GM12878 (cell line): ENCODE measurements at regions not wholly inside any gene's neighbourhood (a gene's known extent, or its start where the extent isn't known, plus 50 kb on each side); places are given as distances from the start of the nearest gene placed in this dataset.

Experiments
- ATAC-seq: fragments of 200-7000 bp; cut with Tn5 transposase; 3 replicates; pipeline ENCODE4 v1.9.1; 2020; ENCODE audit warnings: mild to moderate bottlenecking, moderate library complexity
- BruUV-seq: library from RNA; stranded (reverse); fragments of 400-500 nt; replicated peaks from 2 replicates; lab custom pipeline; 2021; lab: Mats Ljungman, UMichigan
- CTCF ChIA-PET: fragments of 300-600 bp; sonication (Branson Sonifier 250); formaldehyde crosslinking; extraction: SDS; loops from one replicate; lab custom pipeline; 2021; ENCODE audit warnings: inconsistent platforms; lab: Yijun Ruan, JAX
- POLR2A ChIA-PET: fragments of 350-600 bp; formaldehyde crosslinking; extraction: SDS; loops from one replicate; lab custom pipeline; 2021; ENCODE audit warnings: inconsistent platforms; lab: Charles Lee
- RAD21 ChIA-PET: fragments of 300-600 bp; sonication (Branson Sonifier 250); formaldehyde crosslinking; loops from one replicate; lab custom pipeline; 2023; ENCODE audit warnings: antibody characterized with exemption; ENCODE audit not compliant: unreplicated experiment; lab: Charles Lee
- SMC1A ChIA-PET: fragments of 300-600 bp; sonication (Branson Sonifier 250); formaldehyde crosslinking; loops from one replicate; lab custom pipeline; 2023; ENCODE audit not compliant: unreplicated experiment, uncharacterized antibody; lab: Charles Lee
- DNase-seq: peaks from one replicate; pipeline ENCODE4 v3.0.0-alpha.2; 2011; ENCODE audit warnings: low read depth, low spot score
- FAIRE-seq: peaks from 3 replicates; lab custom pipeline; 2011; peaks lifted over from hg19 to GRCh38; lab: Jason Lieb, UNC
- H2AFZ ChIP-seq: 2 replicates; pipeline ENCODE4 v1.6.0; 2011; ENCODE audit warnings: low read depth, low read length, control low read depth; ENCODE audit not compliant: control insufficient read depth
- H3K27ac ChIP-seq: 2 replicates; pipeline ENCODE4 v1.5.1; 2011; ENCODE audit warnings: control low read depth; ENCODE audit not compliant: control insufficient read depth, insufficient read depth
- H3K27me3 ChIP-seq, 2 experiments: replicated peaks in 1 of 2; 2 replicates each; pipeline versions ENCODE4 v1.6.0 to v1.6.1; 2011; ENCODE audit warnings: low read length in 1 of 2; ENCODE audit not compliant: control insufficient read depth in 2 of 2, insufficient read depth in 2 of 2
- H3K36me3 ChIP-seq, 2 experiments: 2 replicates each; pipeline ENCODE4 v1.5.1; 2011; ENCODE audit warnings: low read length in 1 of 2; ENCODE audit not compliant: control insufficient read depth in 2 of 2, insufficient read depth in 2 of 2
- H3K4me1 ChIP-seq: 2 replicates; pipeline ENCODE4 v1.6.1; 2011; ENCODE audit warnings: mild to moderate bottlenecking, low read length, moderate library complexity, mixed read lengths; ENCODE audit not compliant: control insufficient read depth, insufficient read depth
- H3K4me2 ChIP-seq: 2 replicates; pipeline ENCODE4 v1.6.0; 2011; ENCODE audit warnings: control low read depth; ENCODE audit not compliant: control insufficient read depth, insufficient read depth
- H3K4me3 ChIP-seq: fragments of 200-600 bp; sonication (generic); 2 replicates; pipeline ENCODE4 v1.5.1; 2016
- H3K79me2 ChIP-seq: 2 replicates; pipeline ENCODE4 v1.6.0; 2011; ENCODE audit warnings: low read length; ENCODE audit not compliant: control insufficient read depth, insufficient read depth
- H3K9ac ChIP-seq: 2 replicates; pipeline ENCODE4 v1.8.0; 2011; ENCODE audit warnings: low read length, control low read depth, mixed read lengths; ENCODE audit not compliant: control insufficient read depth, insufficient read depth
- H3K9me3 ChIP-seq: replicated peaks from 3 replicates; pipeline ENCODE4 v1.5.1; 2011; ENCODE audit warnings: mild to moderate bottlenecking, low read length; ENCODE audit not compliant: control insufficient read depth, insufficient read depth
- H4K20me1 ChIP-seq: 2 replicates; pipeline ENCODE4 v1.6.0; 2011; ENCODE audit not compliant: control insufficient read depth, insufficient read depth
- CHD1 ChIP-seq: IDR thresholded peaks from 2 replicates; pipeline ENCODE4 v1.6.1; 2012; ENCODE audit warnings: low read depth, low read length, improper control_type of control experiment
- EED ChIP-seq: sonication (generic); IDR thresholded peaks from 2 replicates; pipeline ENCODE4 v1.6.1; 2016; ENCODE audit warnings: antibody characterized with exemption, low read depth
- EGR1 ChIP-seq, 2 experiments: IDR thresholded peaks; 1 replicate in 1 of 2; 2 replicates in 1 of 2; pipeline ENCODE4 v1.6.1; 2011 to 2012; ENCODE audit warnings: low read depth in 2 of 2, low read length in 2 of 2, borderline replicate concordance in 1 of 2, mild to moderate bottlenecking in 1 of 2, moderate library complexity in 1 of 2
- GABPA ChIP-seq: IDR thresholded peaks from 2 replicates; pipeline ENCODE4 v1.6.1; 2014; ENCODE audit warnings: antibody characterized with exemption, low read depth, mild to moderate bottlenecking, inconsistent platforms
- HDAC6 ChIP-seq: fragments of 200-600 bp; sonication (generic); IDR thresholded peaks from one replicate; pipeline ENCODE4 v1.8.0; 2017; ENCODE audit warnings: antibody characterized with exemption; ENCODE audit not compliant: unreplicated experiment
- JUNB ChIP-seq: IDR thresholded peaks from 2 replicates; pipeline ENCODE4 v1.6.1; 2016; ENCODE audit warnings: antibody characterized with exemption, mild to moderate bottlenecking
- MEF2B ChIP-seq: fragments of 450-650 bp; IDR thresholded peaks from 2 replicates; pipeline ENCODE4 v1.6.1; 2018; ENCODE audit warnings: mild to moderate bottlenecking, moderate library complexity; ENCODE audit not compliant: partially characterized antibody, poor library complexity, severe bottlenecking
- NFYB ChIP-seq: IDR thresholded peaks from 2 replicates; pipeline ENCODE4 v1.6.1; 2011; ENCODE audit warnings: low read depth, mild to moderate bottlenecking, low read length, improper control_type of control experiment, moderate library complexity; ENCODE audit not compliant: insufficient read depth
- NKRF ChIP-seq: fragments of 450-650 bp; conservative IDR thresholded peaks from 2 replicates; pipeline ENCODE4 v1.6.1; 2017; ENCODE audit warnings: mild to moderate bottlenecking, moderate library complexity
- POU2F2 ChIP-seq: IDR thresholded peaks from 3 replicates; pipeline ENCODE4 v1.6.1; 2011; ENCODE audit warnings: low read depth, mild to moderate bottlenecking, low read length, borderline replicate concordance
- YBX1 ChIP-seq: fragments of 450-650 bp; IDR thresholded peaks from 2 replicates; pipeline ENCODE4 v1.6.1; 2016; ENCODE audit warnings: antibody characterized with exemption
- YY1 ChIP-seq: IDR thresholded peaks from 2 replicates; pipeline ENCODE4 v1.6.1; 2011; ENCODE audit warnings: low read depth, mild to moderate bottlenecking, low read length
- ZZZ3 ChIP-seq: IDR thresholded peaks from 2 replicates; pipeline ENCODE4 v1.6.1; 2011; ENCODE audit warnings: low read depth; ENCODE audit not compliant: control insufficient read depth, insufficient read length
- WGBS: methylation state at CpG from one replicate; pipeline ENCODE4 v1.1.6; 2016; ENCODE audit warnings: low lambda C conversion rate; ENCODE audit not compliant: insufficient replicate concordance, insufficient coverage; ENCODE audit errors: missing lambda C conversion rate; 5-methylcytosine and 5-hydroxymethylcytosine counted together
- in situ Hi-C: fragments of 300-500 bp; cut with MboI; formaldehyde crosslinking; loops from 9 replicates; pipeline ENCODE4 v1.14.3; 2018; ENCODE audit warnings: mixed read lengths
- intact Hi-C: fragments of 100-400 bp; cut with micrococcal nuclease; formaldehyde crosslinking; loops from one replicate; pipeline ENCODE4 v1.14.2; 2022; ENCODE audit not compliant: unreplicated experiment

DNA sequence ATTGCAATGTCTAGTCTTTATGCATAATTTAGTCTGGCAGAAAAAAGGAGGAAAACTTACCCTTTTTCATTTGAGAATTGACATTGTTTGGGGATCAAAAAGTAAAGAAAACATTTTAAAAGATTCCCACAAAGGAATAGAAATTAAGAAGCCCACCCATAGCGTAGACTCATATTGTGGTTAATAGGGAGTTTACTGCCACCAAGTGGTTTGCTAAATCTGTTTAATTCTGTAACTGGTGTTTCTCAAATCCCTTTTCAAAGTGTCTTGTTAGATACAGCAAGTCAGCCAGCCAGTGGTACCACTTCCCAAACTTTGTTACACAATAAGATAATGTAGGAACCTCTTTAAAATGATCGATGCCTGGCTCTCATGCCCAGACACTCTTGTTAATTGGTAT, 180.3 kb downstream of the IPO8 start:
- no peak overlapping the region for H3K27ac ChIP-seq
- SMC1A ChIA-PET: no interaction called here
- no TSS peak for BruUV-seq
- RAD21 ChIA-PET: no interaction called here
- ATAC-seq: no peak
- CTCF ChIA-PET: no interaction called here
- TF ChIP-seq POU2F2 (no peak), EGR1 (IDR thresholded peaks at IDR 0.05; ENCODE audit: borderline replicate concordance in 1 of 2, low read depth in 2 of 2, low read length in 2 of 2) (no peak)
- FAIRE-seq: no peak
- H3K27me3 ChIP-seq: no peaks in the 10 kb centered on the region
- POLR2A ChIA-PET: no interaction called here
- H3K36me3 ChIP-seq: no peaks in the 10 kb centered on the region
- H3K4me3 ChIP-seq: no peak overlapping the region
- H4K20me1 ChIP-seq: no peaks in the 10 kb centered on the region
- no peak overlapping the region for H2AFZ ChIP-seq
- WGBS: 43% methylated on average over 2 of the region's 2 CpGs
- no peak overlapping the region for H3K9ac ChIP-seq
- no peak for DNase-seq
- no peaks in the 10 kb centered on the region for H3K9me3 ChIP-seq
- intact Hi-C loops: loop anchor here (10.0 kb wide), 1 partner anchor 289 kb away; no protein-coding TSS in a partner anchor
- H3K79me2 ChIP-seq: no peaks in the 10 kb centered on the region
- no peaks in the 10 kb centered on the region for H3K4me1 ChIP-seq
- no peak overlapping the region for H3K4me2 ChIP-seq
- in situ Hi-C loops: no loop called here

- ChIA-PET CTCF (interaction anchor here (0.6 kb wide), 1 partner anchor 965 kb away, joined by 4 read pairs; no protein-coding TSS in a partner anchor), POLR2A (no interaction called here)
- H2AFZ ChIP-seq: no peak overlapping the region
- WGBS: 14% methylated on average over 5 of the region's 5 CpGs
- H3K27me3 ChIP-seq: no peaks in the 10 kb centered on the region
- H3K4me3 ChIP-seq: no peak overlapping the region
- H3K79me2 ChIP-seq: no peaks in the 10 kb centered on the region
- in situ Hi-C loops: no loop called here
- no peak overlapping the region for H3K27ac ChIP-seq
- ATAC-seq: no peak
- intact Hi-C loops: loop anchor here (10.0 kb wide), 1 partner anchor 290 kb away; no protein-coding TSS in a partner anchor
- H3K4me2 ChIP-seq: no peak overlapping the region
- no peaks in the 10 kb centered on the region for H3K4me1 ChIP-seq
- no peaks in the 10 kb centered on the region for H4K20me1 ChIP-seq
- H3K36me3 ChIP-seq: no peaks in the 10 kb centered on the region
- no peak for DNase-seq
- TF ChIP-seq NFYB: no peak
- TF ChIP-seq CHD1: no peak
- no peak for TF ChIP-seq EED
- no peak for TF ChIP-seq YBX1
- TF ChIP-seq ZZZ3: no peak
- no peak for TF ChIP-seq JUNB
- no peak for TF ChIP-seq NKRF
- TF ChIP-seq HDAC6: no peak
- TF ChIP-seq MEF2B: no peak
- TF ChIP-seq YY1: no peak
- no peak for TF ChIP-seq GABPA
- TF ChIP-seq, all 136 proteins: peak for 0
- RAD21 ChIA-PET: no interaction called here
- no peak for FAIRE-seq
- H3K9ac ChIP-seq: no peak overlapping the region
- SMC1A ChIA-PET: no interaction called here
- H3K9me3 ChIP-seq: no peaks in the 10 kb centered on the region
- BruUV-seq: no TSS peak
These were observed 181.0 kb downstream of the IPO8 start for GRCh38 chr12:30514666-30515065.
